ENCODE measurements at regions not wholly inside any gene's neighbourhood (a gene's known extent, or its start where the extent isn't known, plus 50 kb on each side); places are given as distances from the start of the nearest gene placed in this dataset.
A peak's percentile ranks its signal among the peaks of the same experiment; 100 is the strongest.

GRCh38 chr12:115205755-115206308 lies 521.9 kb upstream of the TBX3 start:
- DNase-seq = no peak

GRCh38 chr12:115204957-115205754 lies 521.2 kb upstream of the TBX3 start:
- DNase-seq = peak; percentile 70

GRCh38 chr12:115203701-115204100 lies 519.7 kb upstream of the TBX3 start:
- DNase-seq = peak; percentile 63

- no peak for DNase-seq
Measured at GRCh38 chr12:115201966-115202365, 518.0 kb upstream of the TBX3 start.

- peak; percentile 64 for DNase-seq
Measured at GRCh38 chr12:115199831-115200230, 515.9 kb upstream of the TBX3 start.

- DNase-seq = no peak
Measured at GRCh38 chr12:115194857-115195256, 510.9 kb upstream of the TBX3 start.

GRCh38 chr12:115194448-115194847 lies 510.5 kb upstream of the TBX3 start:
- DNase-seq = no peak

- DNase-seq = peak; percentile 13
Measured at GRCh38 chr12:115191342-115191741, 507.4 kb upstream of the TBX3 start.

GRCh38 chr12:115190010-115190770 lies 506.2 kb upstream of the TBX3 start:
- DNase-seq = peak; percentile 32

GRCh38 chr12:115185506-115185905 lies 501.5 kb upstream of the TBX3 start:
- peak; percentile 24 for DNase-seq

- DNase-seq = no peak
Measured at GRCh38 chr12:115183752-115184151, 499.8 kb upstream of the TBX3 start.

GRCh38 chr12:115177899-115178298 lies 493.9 kb upstream of the TBX3 start:
- DNase-seq = no peak

- peak; percentile 9 for DNase-seq
Measured at GRCh38 chr12:115176741-115177400, 492.9 kb upstream of the TBX3 start.

GRCh38 chr12:115174920-115175319 lies 490.9 kb upstream of the TBX3 start:
- no peak for DNase-seq

- peak; percentile 48 for DNase-seq
Measured at GRCh38 chr12:115172521-115172920, 488.5 kb upstream of the TBX3 start.

GRCh38 chr12:115169981-115170380 lies 486.0 kb upstream of the TBX3 start:
- no peak for DNase-seq

- peak; percentile 39 for DNase-seq
Measured at GRCh38 chr12:115166698-115167315, 482.8 kb upstream of the TBX3 start.

- DNase-seq = no peak
Measured at GRCh38 chr12:115163710-115164109, 479.7 kb upstream of the TBX3 start.

GRCh38 chr12:115160271-115161128 lies 476.5 kb upstream of the TBX3 start:
- DNase-seq = no peak

- DNase-seq = no peak
Measured at GRCh38 chr12:115158816-115159215, 474.8 kb upstream of the TBX3 start.
